ENCODE measurements at regions not wholly inside any gene's neighbourhood (a gene's known extent, or its start where the extent isn't known, plus 50 kb on each side); places are given as distances from the start of the nearest gene placed in this dataset.

DNA sequence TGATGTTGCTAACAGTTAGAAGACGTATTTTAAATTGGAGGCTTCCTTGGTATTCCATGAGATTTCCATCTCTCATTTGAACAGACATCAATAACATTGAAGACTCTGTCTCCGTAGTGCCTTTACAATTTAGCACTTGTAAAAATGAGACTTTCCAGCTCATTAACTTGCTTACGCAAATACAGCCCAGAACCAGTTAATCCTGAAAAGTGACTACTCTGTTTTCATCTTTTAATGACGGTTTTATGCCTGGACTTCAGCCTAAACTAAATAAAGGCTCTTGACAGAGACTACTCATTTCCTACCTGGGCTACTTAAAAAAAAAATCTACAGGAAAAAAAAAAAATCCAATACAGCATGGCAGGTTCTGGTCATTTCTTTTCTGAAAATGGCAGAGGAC lies 148.6 kb downstream of the LRATD1 start:
- no peak for TF ChIP-seq EP300 (IDR thresholded peaks at IDR 0.05; ENCODE audit: borderline replicate concordance)

DNA sequence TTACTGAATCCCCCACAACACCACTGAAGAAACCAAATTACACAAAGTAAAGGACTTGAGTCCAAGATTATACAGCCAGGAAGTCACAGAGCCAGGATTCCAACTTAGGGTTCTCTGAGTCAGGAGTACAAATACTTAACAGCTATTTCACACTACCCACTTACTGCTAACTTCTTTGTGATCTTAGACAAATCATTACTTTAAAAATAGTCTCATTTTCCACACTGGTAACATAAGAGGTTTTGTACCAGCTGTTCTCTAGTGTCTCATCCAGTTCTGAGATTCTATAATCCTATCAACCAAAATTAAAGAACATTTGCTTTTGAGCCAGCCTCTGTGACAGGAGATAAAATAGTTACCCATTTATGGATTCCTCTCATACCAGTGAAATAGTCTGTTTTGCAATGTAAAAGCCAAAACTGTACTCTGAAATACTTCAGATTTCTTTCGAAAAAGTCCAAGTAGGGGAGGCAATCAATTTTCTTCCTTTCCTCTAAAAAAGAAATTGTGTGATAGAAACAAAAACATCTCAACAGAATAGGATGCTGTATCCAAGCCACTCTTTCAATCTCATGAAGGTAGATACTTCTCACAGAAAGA lies 157.6 kb downstream of the LRATD1 start:
- TF ChIP-seq ZBTB7A (IDR thresholded peaks at IDR 0.05; ENCODE audit: low read depth) (no peak), TAF1 (IDR thresholded peaks at IDR 0.05; ENCODE audit: low read depth) (no peak), TCF12 (IDR thresholded peaks at IDR 0.05; ENCODE audit: low read depth) (no peak), TEAD4 (IDR thresholded peaks at IDR 0.05) (no peak), FOXM1 (IDR thresholded peaks at IDR 0.05; ENCODE audit: borderline replicate concordance, low read depth) (no peak), REST (IDR thresholded peaks at IDR 0.05; ENCODE audit: low read depth) (no peak), NFIC (IDR thresholded peaks at IDR 0.05) (no peak), EGR1 (IDR thresholded peaks at IDR 0.05) (no peak), RAD21 (IDR thresholded peaks at IDR 0.05; ENCODE audit: low read depth) (no peak), MAX (IDR thresholded peaks at IDR 0.05) (no peak), CREB1 (IDR thresholded peaks at IDR 0.05; ENCODE audit: low read depth) (no peak), CEBPB (IDR thresholded peaks at IDR 0.05) (no peak), YY1 (IDR thresholded peaks at IDR 0.05; ENCODE audit: low read depth) (no peak), EP300 (IDR thresholded peaks at IDR 0.05; ENCODE audit: borderline replicate concordance) (no peak)
- TF ChIP-seq, protein P1, sequence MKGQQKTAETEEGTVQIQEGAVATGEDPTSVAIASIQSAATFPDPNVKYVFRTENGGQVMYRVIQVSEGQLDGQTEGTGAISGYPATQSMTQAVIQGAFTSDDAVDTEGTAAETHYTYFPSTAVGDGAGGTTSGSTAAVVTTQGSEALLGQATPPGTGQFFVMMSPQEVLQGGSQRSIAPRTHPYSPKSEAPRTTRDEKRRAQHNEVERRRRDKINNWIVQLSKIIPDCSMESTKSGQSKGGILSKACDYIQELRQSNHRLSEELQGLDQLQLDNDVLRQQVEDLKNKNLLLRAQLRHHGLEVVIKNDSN (IDR thresholded peaks at IDR 0.05), result no peak

- no peak for TF ChIP-seq EGR1 (IDR thresholded peaks at IDR 0.05)
Observed at GRCh38 chr2:14803994-14804393, 171.5 kb downstream of the LRATD1 start.

DNA sequence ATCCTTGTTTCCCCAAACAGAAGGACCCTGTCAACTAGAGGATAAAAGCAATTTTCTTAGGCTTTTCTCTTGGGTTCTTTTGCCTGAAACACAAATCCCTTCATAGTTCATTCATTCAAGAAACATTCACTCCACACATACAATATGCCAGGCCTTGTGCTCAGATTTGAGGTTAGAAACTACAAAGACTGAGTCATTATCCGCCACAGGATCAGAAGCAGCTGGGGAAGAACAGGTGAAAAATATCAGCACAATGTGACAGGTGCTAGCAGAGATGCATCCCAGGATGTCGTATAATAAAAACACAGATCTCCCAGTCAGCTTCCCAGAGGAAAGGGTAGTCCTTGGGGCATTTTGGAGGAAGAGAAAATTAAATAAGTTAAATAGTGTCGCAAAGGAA lies 172.4 kb downstream of the LRATD1 start:
- no peak for TF ChIP-seq EP300 (IDR thresholded peaks at IDR 0.05; ENCODE audit: borderline replicate concordance)
- no peak for TF ChIP-seq EGR1 (IDR thresholded peaks at IDR 0.05)
- TF ChIP-seq YY1 (IDR thresholded peaks at IDR 0.05; ENCODE audit: low read depth), result no peak
- no peak for TF ChIP-seq CREB1 (IDR thresholded peaks at IDR 0.05; ENCODE audit: low read depth)
- TF ChIP-seq CEBPB (IDR thresholded peaks at IDR 0.05), result no peak
- no peak for TF ChIP-seq FOXM1 (IDR thresholded peaks at IDR 0.05; ENCODE audit: borderline replicate concordance, low read depth)
- TF ChIP-seq, protein P1 (IDR thresholded peaks at IDR 0.05), result no peak
- TF ChIP-seq NFIC (IDR thresholded peaks at IDR 0.05), result no peak
- TF ChIP-seq ZBTB7A (IDR thresholded peaks at IDR 0.05; ENCODE audit: low read depth), result no peak
- TF ChIP-seq MAX (IDR thresholded peaks at IDR 0.05), result no peak
- no peak for TF ChIP-seq TAF1 (IDR thresholded peaks at IDR 0.05; ENCODE audit: low read depth)
- no peak for TF ChIP-seq TEAD4 (IDR thresholded peaks at IDR 0.05)
- no peak for TF ChIP-seq TCF12 (IDR thresholded peaks at IDR 0.05; ENCODE audit: low read depth)
- no peak for TF ChIP-seq RAD21 (IDR thresholded peaks at IDR 0.05; ENCODE audit: low read depth)
- TF ChIP-seq REST (IDR thresholded peaks at IDR 0.05; ENCODE audit: low read depth), result no peak

DNA sequence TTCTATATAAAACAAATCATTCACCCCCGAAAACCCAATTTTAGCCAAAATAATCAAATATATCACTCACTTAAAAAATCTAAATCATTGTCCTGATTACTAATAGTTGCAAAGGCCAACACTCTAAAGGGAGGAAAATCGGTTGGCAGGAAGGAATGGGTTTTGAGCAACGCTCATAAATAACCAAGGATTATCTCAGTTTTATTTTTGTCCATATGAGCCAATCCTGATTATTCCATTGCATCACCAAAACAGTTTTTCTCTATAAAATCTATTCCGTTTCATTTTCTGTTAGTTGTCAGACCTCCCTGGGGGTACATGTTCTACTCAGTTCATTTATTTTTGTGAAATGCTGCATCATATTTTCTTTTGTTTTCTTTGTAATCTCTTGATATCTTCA lies 174.1 kb downstream of the LRATD1 start:
- TF ChIP-seq YY1 (IDR thresholded peaks at IDR 0.05; ENCODE audit: low read depth), result no peak

GRCh38 chr2:14815201-14815600 lies 182.7 kb downstream of the LRATD1 start:
- no peak for TF ChIP-seq NFIC (IDR thresholded peaks at IDR 0.05)
- no peak for TF ChIP-seq YY1 (IDR thresholded peaks at IDR 0.05; ENCODE audit: low read depth)
- no peak for TF ChIP-seq ZBTB7A (IDR thresholded peaks at IDR 0.05; ENCODE audit: low read depth)
- no peak for TF ChIP-seq TEAD4 (IDR thresholded peaks at IDR 0.05)
- TF ChIP-seq FOXM1 (IDR thresholded peaks at IDR 0.05; ENCODE audit: borderline replicate concordance, low read depth), result no peak
- no peak for TF ChIP-seq RAD21 (IDR thresholded peaks at IDR 0.05; ENCODE audit: low read depth)
- TF ChIP-seq EP300 (IDR thresholded peaks at IDR 0.05; ENCODE audit: borderline replicate concordance), result no peak
- no peak for TF ChIP-seq MAX (IDR thresholded peaks at IDR 0.05)
- no peak for TF ChIP-seq EGR1 (IDR thresholded peaks at IDR 0.05)
- TF ChIP-seq REST (IDR thresholded peaks at IDR 0.05; ENCODE audit: low read depth), result no peak
- TF ChIP-seq CEBPB (IDR thresholded peaks at IDR 0.05), result no peak
